Renal cortex interstitium (tissue), 11 donors: ENCODE measurements at regions not wholly inside any gene's neighbourhood (a gene's known extent, or its start where the extent isn't known, plus 50 kb on each side); places are given as distances from the start of the nearest gene placed in this dataset.
"Not testable (repeated sequence)": the region's sequence is repeated elsewhere in the genome, so short reads cannot be mapped to it uniquely, and the experiment has no call there.

ENCODE experiments used
- DNase-seq, 11 donors: peaks; one replicate each; pipeline ENCODE4 v3.0.0-alpha.2; 2013; ENCODE audit warnings: low read depth in 9 of 11, low spot score in 4 of 11; ENCODE audit errors: extremely low read depth in 1 of 11

GRCh38 chr7:13014011-13014410 is 326.6 kb downstream of the ARL4A start:
- DNase-seq, result no peak

- DNase-seq, result no peak
Measured at GRCh38 chr7:13016036-13016581, 328.7 kb downstream of the ARL4A start.

DNA sequence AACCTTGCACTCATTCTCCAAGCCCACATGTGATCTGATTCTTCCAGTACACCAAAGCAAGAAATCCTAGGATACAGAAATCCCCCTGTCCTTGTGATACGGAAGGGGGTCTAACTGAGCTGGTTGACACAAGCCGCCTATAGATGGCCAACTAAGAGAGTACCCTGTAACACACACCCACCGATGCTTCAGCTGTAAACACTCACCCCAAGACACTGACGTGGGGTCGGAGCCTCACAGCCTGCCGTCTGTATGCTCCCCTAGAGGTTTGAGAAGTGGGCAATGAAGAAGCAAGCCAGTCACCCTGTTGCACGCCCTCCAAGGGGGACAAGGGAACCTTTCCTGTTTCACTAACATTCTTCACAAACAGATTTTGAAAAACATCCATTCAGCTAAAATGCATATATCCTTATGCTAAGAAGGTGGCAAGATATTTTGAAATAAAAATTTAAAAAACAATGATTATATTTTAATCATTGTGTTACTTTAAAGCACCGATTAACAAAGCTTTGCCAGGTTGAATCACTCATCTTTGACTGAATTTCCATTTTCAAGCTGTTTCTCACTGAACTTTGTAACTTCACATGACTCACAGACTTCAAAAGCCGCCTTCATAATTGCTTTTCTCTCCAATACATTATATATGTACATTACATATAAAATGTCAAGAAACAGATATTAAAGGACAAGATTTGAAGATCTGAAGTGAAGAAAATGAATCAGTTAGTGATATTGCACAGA is 329.3 kb downstream of the ARL4A start:
- no peak for DNase-seq

DNA sequence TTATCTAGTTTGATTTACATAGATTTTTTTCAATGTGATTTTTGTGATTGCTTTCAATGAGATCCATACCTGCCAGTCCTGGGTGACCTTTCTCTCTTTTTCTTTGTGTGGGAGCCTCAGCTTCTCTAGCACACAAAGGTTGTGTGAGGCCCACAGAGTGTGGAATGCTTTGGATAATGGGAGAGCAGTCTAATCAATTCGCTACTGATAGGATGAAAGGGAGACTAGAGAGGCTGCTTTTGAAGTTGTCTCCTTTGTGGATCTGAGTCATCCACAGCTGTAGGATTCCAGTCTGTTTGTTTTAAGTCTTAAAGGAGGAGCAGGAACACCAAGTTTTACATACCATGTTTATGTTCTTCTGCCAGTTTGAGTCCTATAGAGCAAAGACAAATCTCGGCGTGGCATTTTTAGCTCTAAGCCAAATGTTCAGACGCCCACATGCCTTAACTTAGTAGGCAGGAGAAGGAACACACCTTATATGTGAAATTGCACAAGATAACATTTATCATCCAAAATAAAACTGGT is 330.0 kb downstream of the ARL4A start:
- DNase-seq, result no peak

DNA sequence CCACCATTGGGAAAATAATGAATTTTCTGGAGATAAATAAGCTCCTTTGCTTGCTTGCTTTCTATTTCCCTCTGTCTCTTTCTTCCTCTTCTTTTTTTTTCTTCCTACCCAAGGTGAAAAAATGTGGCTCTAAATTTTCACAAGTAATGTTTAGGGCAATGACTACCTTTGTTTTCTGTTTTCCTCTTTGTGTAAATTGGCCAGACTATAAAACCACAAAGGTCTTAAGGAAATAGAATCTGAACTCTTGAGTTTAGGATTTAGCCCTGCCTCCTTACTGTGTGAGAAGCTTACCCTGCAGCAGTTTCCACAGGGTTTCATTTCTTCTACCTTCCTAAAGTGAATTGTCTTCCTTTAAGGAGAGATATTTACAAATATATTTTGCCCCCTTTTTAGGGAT is 330.4 kb downstream of the ARL4A start:
- DNase-seq, result no peak

DNA sequence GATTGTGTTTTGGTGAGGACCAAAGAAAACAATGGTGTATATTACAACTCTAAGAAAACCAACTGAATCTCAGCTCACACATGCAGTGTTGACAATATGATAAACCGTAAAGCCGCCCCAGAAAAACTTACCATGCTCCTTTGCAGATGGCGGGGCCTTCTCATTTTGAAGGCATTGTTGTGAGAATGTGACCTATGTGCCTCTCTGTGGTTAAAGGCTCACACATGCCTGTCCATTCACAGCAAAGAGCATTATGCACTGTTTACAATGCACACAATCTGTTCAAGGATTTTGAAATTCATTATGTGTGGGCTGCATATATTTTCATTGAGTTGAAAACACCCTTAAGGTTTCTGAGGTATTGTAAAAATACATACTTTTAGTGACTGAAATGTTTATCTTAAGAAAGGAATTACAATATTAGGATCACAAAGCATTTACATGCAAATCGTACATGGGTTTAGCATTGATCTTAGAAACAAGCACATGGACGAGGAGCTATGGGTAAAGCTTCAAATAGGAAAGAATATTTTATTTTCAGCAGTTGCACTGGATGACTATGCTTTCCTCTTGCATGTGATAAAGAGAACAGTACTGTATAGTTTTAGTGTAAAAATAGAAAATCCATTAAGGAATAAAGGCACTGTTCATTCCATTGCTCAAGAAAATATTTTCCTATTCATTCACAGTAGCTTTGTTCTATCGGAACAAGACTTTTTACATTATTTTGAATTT is 334.3 kb downstream of the ARL4A start:
- DNase-seq, result no peak

DNA sequence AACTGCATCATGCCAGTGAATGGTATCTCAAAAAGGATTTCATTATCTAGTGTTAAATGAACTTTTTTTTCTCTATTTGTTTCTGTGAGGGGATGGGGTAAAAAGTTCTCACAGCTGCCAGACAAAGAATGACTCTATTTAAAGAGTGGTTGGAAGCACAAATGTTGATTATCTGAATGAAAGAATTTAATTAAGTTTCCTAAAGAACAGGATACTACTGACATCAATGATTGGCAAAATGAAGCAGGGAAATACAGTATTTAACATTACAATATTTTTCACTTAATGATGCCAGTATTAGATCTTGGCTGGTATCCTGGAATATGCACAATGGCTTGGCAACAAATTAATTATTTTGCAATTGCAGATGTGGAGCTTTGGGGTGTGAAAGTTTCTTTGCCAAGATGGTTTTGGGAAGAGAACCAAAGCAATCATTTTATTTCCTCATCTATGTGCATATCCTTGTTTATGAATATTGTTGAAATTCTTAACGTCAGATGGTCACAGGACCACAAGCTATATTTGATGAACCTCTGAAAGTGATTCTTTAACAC is 336.8 kb downstream of the ARL4A start:
- no peak for DNase-seq

GRCh38 chr7:13025043-13025442 is 337.6 kb downstream of the ARL4A start:
- not testable (repeated sequence) for DNase-seq

DNA sequence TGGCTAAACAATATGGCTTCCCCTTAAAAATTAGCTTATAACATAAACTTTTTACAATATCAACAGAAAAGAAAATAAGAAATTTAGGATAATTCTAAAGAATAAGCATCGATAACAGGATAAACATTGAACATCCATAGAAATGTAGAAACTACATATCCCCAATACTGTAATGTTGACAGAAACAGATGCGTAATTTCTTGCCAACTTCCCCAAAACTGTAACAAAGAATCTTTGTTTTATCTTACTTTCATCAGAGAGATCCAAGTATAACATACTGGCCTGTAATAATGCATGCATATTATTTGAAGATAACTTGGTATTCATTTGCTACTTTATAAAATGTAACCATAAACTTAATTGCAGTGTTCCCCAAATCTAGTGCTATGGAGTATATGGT is 339.9 kb downstream of the ARL4A start:
- no peak for DNase-seq

DNA sequence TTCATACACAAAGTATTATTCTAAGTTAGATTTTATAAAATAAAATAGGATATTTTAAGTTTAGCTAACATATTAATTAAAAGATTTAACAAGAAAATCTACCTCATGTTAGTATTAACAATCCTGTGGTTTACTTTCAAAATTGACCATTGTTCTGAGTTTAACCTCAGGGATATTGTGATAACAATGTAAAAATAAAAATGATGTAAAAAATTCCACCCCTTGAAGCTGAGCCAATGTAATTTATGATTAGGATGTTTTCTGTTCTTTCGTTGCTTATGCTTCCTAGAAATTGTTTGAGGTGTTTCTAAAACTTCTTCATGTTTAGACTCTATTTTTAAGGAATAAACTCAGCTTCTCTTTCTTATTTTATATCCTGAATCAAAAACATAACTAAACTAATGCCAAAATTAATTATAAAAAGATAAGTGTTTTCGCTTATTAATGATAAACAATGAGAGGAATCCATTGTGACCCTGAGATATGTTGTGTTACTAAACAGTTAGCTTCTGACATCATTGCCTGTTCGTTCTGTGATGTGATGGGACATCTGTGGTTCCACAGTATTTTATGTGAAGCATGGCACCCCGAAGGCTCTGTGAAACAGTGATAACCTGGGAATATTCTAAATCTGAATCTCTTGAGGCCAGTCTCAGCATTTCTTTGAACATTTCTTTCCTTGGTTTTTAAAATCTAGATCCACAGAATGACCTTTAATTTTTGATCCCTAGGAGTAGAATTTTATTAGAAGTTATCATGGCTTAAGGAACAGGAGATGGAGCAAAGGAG is 340.8 kb downstream of the ARL4A start:
- DNase-seq, result no peak

GRCh38 chr7:13028825-13029099 is 341.3 kb downstream of the ARL4A start:
- peak in 1 of 11 donors; percentile 30 for DNase-seq

- no peak for DNase-seq
Measured at GRCh38 chr7:13031468-13031867, 344.0 kb downstream of the ARL4A start.

GRCh38 chr7:13032084-13032483 is 344.7 kb downstream of the ARL4A start:
- no peak for DNase-seq

- no peak for DNase-seq
Measured at GRCh38 chr7:13032576-13032975, 345.1 kb downstream of the ARL4A start.

DNA sequence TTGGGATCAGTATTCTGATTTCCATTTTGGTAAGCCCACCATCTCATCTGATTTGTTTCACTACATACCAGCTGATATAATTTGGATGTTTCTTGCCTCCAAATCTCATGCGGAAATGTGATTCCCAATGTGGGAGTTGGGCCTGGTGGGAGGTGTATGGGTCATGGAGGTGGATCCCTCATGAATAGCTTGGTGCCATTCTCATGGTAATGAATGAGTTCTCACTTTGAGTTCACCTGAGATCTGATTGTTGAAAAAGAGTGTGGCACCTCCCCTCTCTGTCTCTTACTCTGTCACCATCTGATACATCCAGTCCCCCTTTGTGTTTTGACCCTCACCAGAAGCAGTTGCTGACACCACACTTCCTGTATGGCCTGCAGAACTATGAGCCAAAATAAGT is 347.3 kb downstream of the ARL4A start:
- DNase-seq, result no peak

DNA sequence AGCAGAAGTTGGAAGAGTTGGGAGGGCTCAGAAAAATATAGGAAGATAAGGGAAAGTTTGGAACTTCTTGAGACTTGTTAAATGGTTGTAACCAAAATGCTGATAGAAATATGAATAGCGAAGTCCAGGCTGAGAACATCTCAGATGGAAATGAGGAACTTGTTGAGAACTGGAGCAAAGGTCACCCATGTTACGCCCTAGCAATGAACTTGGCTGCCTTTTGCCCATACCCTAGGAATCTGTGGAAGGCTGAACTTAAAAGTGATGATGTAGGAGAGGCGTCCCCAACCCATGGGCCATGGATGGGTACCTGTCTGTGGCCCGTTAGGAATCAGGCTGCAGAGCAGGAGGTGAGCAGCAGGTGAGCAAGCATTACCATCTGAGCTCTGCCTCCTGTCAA is 347.8 kb downstream of the ARL4A start:
- no peak for DNase-seq

DNA sequence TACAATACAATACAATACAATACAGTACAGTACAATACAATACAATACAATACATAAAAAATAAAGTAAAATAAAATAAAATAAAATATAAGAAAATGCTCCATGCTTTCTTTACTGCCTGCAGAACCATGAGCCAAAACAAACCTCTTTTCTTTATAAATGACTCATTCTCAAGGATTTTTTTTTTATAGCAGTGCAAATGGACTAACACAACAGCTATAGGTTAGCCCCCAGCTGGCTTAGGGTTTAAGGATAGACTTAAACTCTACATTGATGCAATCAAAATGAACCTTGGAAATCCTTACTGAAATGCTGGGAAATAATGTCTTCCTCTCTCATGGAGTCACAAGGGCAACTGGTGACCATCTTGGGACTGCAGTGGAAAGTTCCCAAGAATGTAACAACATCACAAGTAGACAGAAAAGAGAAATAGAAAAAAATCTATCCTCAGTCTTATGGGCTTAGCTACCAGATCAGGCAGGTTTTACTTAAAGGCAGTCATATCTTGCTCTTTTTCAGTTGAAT is 348.9 kb downstream of the ARL4A start:
- DNase-seq, result no peak

- DNase-seq, result no peak
Measured at GRCh38 chr7:13037216-13037615, 349.8 kb downstream of the ARL4A start.

- no peak for DNase-seq
Measured at GRCh38 chr7:13041368-13041988, 354.0 kb downstream of the ARL4A start.
